ENCODE measurements at regions not wholly inside any gene's neighbourhood (a gene's known extent, or its start where the extent isn't known, plus 50 kb on each side); places are given as distances from the start of the nearest gene placed in this dataset.

DNA sequence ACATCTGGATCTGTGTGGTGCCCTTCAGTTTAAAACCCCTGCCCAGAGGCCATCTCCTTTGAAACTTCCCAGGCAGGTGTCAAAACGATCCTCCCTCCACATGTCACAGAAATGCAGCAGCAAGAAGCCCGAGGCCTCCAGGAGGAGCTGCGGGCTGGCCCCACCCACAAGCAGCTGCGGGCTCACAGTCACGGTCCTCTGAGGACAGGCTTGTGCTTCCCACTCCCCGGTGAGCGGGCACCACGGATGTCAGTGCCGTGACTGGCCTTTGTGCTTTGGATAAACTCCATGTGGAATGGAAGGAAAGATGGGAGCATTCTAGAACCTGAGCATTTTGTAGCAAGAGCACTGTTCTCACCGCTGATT lies 65.8 kb downstream of the SIK1 start:
- 70% methylated on average over 3 of the region's 10 CpGs for WGBS (ENCODE audit: low lambda C conversion rate)
- no peak overlapping the region for H2AFZ ChIP-seq (ENCODE audit: low read depth)

GRCh38 chr21:43360441-43361126 lies 66.3 kb downstream of the SIK1 start:
- Histone ChIP-seq H3K27ac (ENCODE audit: low read depth in 2 of 2, low read length in 1 of 2) (peak overlapping the region in 1 of 2 experiments; percentile 84; a peak in 1 of 4 replicates), H3K4me1 (ENCODE audit: control insufficient read depth in 1 of 2, insufficient read depth in 2 of 2, low read depth in 1 of 2, low read length in 1 of 2) (peaks cover 0 to 63% of the 10 kb centered on the region in 2 experiments; a peak in 1 of 4 replicates), H3K9me2 (no peaks in the 10 kb centered on the region), H3K4me3 (ENCODE audit: low read depth in 2 of 2, low read length in 1 of 2) (no peak overlapping the region), H2AFZ (ENCODE audit: low read depth) (no peak overlapping the region), H3F3A (replicated peaks; ENCODE audit: insufficient read depth) (no peaks in the 10 kb centered on the region), H3K36me3 (replicated peaks in 1 of 2; ENCODE audit: control insufficient read depth in 1 of 2, insufficient read depth in 2 of 2, low read length in 1 of 2) (no peaks in the 10 kb centered on the region), H3K79me2 (ENCODE audit: insufficient read depth) (no peaks in the 10 kb centered on the region), H4K20me1 (ENCODE audit: insufficient read depth) (no peaks in the 10 kb centered on the region), H3K9ac (no peak overlapping the region), H3K4me2 (no peak overlapping the region), H3K9me3 (no peaks in the 10 kb centered on the region), H3K27me3 (ENCODE audit: insufficient read depth) (no peaks in the 10 kb centered on the region)
- no peak for TF ChIP-seq GABPA (IDR thresholded peaks at IDR 0.05; ENCODE audit: low read depth)
- TF ChIP-seq POLR2AphosphoS5 (IDR thresholded peaks at IDR 0.05; ENCODE audit: low read depth, low read length): no peak
- no peak for TF ChIP-seq NRF1 (IDR thresholded peaks at IDR 0.05; ENCODE audit: low read depth, low read length)
- TF ChIP-seq ELF1 (IDR thresholded peaks at IDR 0.05): no peak
- no peak for TF ChIP-seq REST (IDR thresholded peaks at IDR 0.05; ENCODE audit: low read depth, low read length)
- TF ChIP-seq RAD21 (IDR thresholded peaks at IDR 0.05; ENCODE audit: low read length): no peak
- TF ChIP-seq, protein P1, sequence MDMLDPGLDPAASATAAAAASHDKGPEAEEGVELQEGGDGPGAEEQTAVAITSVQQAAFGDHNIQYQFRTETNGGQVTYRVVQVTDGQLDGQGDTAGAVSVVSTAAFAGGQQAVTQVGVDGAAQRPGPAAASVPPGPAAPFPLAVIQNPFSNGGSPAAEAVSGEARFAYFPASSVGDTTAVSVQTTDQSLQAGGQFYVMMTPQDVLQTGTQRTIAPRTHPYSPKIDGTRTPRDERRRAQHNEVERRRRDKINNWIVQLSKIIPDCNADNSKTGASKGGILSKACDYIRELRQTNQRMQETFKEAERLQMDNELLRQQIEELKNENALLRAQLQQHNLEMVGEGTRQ (IDR thresholded peaks at IDR 0.05; ENCODE audit: borderline replicate concordance, low read depth, low read length): no peak
- no peak for TF ChIP-seq MXI1 (IDR thresholded peaks at IDR 0.05; ENCODE audit: low read depth, low read length)
- no peak for TF ChIP-seq ZBTB33 (IDR thresholded peaks at IDR 0.05; ENCODE audit: borderline replicate concordance, low read depth)
- no peak for TF ChIP-seq GATA2 (CRISPR knock-in tag; IDR thresholded peaks at IDR 0.05)
- no peak for TF ChIP-seq NFIC (IDR thresholded peaks at IDR 0.05; ENCODE audit: borderline replicate concordance)
- TF ChIP-seq TEAD4 (IDR thresholded peaks at IDR 0.05; ENCODE audit: borderline replicate concordance, insufficient read depth): no peak
- TF ChIP-seq JUND (IDR thresholded peaks at IDR 0.05): no peak
- no peak for TF ChIP-seq CHD2 (IDR thresholded peaks at IDR 0.05; ENCODE audit: low read length, partially characterized antibody)
- no peak for TF ChIP-seq TCF12 (IDR thresholded peaks at IDR 0.05)
- no peak for TF ChIP-seq MEF2A (IDR thresholded peaks at IDR 0.05; ENCODE audit: borderline replicate concordance, low read depth)
- no peak for DNase-seq
- POLR2A ChIA-PET: no interaction called here
- WGBS (ENCODE audit: low lambda C conversion rate): 86% methylated on average over 12 of the region's 32 CpGs
- CTCF ChIA-PET: no interaction called here

More for the DNA sequence above, 65.8 kb downstream of the SIK1 start:
- no peak overlapping the region for H3K4me2 ChIP-seq
- DNase-seq: peak; percentile 61
- ChIA-PET CTCF (no interaction called here), POLR2A (no interaction called here)
- H3F3A ChIP-seq (replicated peaks; ENCODE audit: insufficient read depth): no peaks in the 10 kb centered on the region
- no peaks in the 10 kb centered on the region for H3K9me3 ChIP-seq
- H3K4me1 ChIP-seq (ENCODE audit: control insufficient read depth in 1 of 2, insufficient read depth in 2 of 2, low read depth in 1 of 2, low read length in 1 of 2): peaks cover 0 to 69% of the 10 kb centered on the region in 2 experiments; a peak in 1 of 4 replicates
- no peak overlapping the region for H3K9ac ChIP-seq
- no peaks in the 10 kb centered on the region for H3K79me2 ChIP-seq (ENCODE audit: insufficient read depth)
- no peaks in the 10 kb centered on the region for H3K27me3 ChIP-seq (ENCODE audit: insufficient read depth)
- TF ChIP-seq ZBTB33 (IDR thresholded peaks at IDR 0.05; ENCODE audit: borderline replicate concordance, low read depth) (no peak), TCF12 (IDR thresholded peaks at IDR 0.05) (no peak), RXRA (IDR thresholded peaks at IDR 0.05; ENCODE audit: borderline replicate concordance, low read depth) (no peak), ELF1 (IDR thresholded peaks at IDR 0.05) (no peak)
- no peak overlapping the region for H3K4me3 ChIP-seq (ENCODE audit: low read depth in 2 of 2, low read length in 1 of 2)
- H4K20me1 ChIP-seq (ENCODE audit: insufficient read depth): no peaks in the 10 kb centered on the region
- no peaks in the 10 kb centered on the region for H3K9me2 ChIP-seq
- peak overlapping the region in 1 of 2 experiments; percentile 84; a peak in 2 of 4 replicates for H3K27ac ChIP-seq (ENCODE audit: low read depth in 2 of 2, low read length in 1 of 2)
- H3K36me3 ChIP-seq (replicated peaks in 1 of 2; ENCODE audit: control insufficient read depth in 1 of 2, insufficient read depth in 2 of 2, low read length in 1 of 2): no peaks in the 10 kb centered on the region

Data from SK-N-SH (cell line).